ENCODE measurements at regions not wholly inside any gene's neighbourhood (a gene's known extent, or its start where the extent isn't known, plus 50 kb on each side); places are given as distances from the start of the nearest gene placed in this dataset.

DNA sequence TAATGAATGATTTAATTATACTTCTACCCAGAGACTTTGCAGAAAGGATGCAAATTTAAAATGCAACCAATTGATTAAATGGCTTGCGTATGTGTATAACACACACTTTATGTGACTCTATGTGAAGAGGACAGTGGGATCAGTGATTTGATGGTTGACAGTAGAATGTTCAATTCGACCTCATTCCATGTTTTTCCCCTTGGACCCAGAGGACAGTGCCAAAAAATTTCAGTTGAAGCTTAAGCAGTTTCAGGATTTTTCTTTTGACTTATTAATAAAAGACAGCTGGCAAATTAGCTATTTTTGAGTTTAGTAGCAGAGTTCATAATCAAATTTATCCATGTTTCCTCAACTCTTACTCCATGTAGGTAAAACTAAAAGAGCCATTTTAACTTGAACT is 742.4 kb upstream of the NR2F2 start:
- no peak overlapping the region for H3K27ac ChIP-seq
- TF ChIP-seq ZFX (IDR thresholded peaks at IDR 0.05; ENCODE audit: borderline replicate concordance) = no peak
- TF ChIP-seq, protein P1, sequence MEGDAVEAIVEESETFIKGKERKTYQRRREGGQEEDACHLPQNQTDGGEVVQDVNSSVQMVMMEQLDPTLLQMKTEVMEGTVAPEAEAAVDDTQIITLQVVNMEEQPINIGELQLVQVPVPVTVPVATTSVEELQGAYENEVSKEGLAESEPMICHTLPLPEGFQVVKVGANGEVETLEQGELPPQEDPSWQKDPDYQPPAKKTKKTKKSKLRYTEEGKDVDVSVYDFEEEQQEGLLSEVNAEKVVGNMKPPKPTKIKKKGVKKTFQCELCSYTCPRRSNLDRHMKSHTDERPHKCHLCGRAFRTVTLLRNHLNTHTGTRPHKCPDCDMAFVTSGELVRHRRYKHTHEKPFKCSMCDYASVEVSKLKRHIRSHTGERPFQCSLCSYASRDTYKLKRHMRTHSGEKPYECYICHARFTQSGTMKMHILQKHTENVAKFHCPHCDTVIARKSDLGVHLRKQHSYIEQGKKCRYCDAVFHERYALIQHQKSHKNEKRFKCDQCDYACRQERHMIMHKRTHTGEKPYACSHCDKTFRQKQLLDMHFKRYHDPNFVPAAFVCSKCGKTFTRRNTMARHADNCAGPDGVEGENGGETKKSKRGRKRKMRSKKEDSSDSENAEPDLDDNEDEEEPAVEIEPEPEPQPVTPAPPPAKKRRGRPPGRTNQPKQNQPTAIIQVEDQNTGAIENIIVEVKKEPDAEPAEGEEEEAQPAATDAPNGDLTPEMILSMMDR (IDR thresholded peaks at IDR 0.05) = no peak

DNA sequence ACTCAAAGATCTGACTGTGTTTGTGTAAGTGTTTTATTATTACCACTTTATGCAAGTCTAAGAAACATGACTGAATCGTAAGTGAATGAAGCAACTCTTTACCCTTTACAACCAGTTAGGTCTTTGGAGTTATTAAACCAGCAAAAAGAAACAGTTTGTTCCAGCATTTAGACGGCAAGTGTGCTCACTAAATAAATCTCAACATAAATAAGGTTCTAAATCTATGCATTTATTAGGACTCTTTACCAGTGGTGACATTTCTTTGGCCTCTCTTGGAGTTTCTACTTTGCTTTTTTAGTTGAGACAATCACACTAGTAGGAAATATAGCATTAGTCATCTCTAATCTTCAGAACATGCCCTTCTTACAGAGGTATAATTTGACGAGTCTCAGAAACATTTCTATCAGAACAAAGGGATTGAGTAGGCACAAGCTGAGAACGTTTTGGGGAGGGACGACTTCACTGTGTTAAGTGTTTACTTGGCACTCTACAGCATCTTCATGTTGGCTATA is 739.9 kb upstream of the NR2F2 start:
- TF ChIP-seq, protein P1 (IDR thresholded peaks at IDR 0.05) = no peak
- TF ChIP-seq ZFX (IDR thresholded peaks at IDR 0.05; ENCODE audit: borderline replicate concordance) = no peak

DNA sequence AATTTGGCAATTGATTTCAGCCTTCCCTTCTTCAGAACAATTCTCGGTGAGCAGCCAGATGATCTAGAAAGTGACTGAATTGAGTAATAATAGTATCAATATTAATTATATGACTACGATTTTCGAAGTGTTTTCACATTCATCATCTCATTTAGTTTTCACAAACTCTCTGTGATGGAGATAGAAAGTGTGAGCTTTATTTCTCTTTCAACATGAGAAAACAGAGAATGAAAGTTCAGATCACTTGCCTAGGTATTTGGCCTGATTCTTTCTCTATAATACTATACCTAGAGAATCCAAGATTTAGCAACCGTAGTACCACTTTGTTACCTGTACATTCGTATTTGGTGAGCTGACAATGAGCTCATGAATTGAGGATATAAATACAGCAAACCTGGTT is 739.2 kb upstream of the NR2F2 start:
- TF ChIP-seq, protein P1 (IDR thresholded peaks at IDR 0.05) = no peak
- TF ChIP-seq ZFX (IDR thresholded peaks at IDR 0.05; ENCODE audit: borderline replicate concordance) = no peak
- H3K27ac ChIP-seq = no peak overlapping the region

More for the DNA sequence above, 739.9 kb upstream of the NR2F2 start:
- no peak overlapping the region for H3K27ac ChIP-seq

DNA sequence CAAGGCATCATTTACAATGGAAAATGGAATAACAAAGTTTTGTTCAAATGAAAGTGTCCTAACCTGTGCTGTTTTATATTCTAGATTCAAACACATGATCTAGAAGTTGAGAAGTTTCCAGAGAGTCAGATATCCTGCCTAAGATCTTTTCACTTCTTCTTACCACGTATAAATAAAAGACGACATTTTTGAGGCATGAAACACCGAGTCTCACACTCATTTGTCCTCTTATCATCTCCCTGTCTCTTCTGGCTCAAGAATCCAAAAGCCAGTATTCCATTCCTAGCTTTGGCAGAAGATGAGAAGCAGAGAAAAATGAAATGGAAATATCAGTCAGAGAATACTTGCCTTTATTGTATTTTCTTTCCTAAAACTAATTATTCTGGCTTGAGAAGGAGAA is 738.6 kb upstream of the NR2F2 start:
- no peak for TF ChIP-seq ZFX (IDR thresholded peaks at IDR 0.05; ENCODE audit: borderline replicate concordance)
- TF ChIP-seq, protein P1 (IDR thresholded peaks at IDR 0.05) = no peak
- H3K27ac ChIP-seq = no peak overlapping the region

DNA sequence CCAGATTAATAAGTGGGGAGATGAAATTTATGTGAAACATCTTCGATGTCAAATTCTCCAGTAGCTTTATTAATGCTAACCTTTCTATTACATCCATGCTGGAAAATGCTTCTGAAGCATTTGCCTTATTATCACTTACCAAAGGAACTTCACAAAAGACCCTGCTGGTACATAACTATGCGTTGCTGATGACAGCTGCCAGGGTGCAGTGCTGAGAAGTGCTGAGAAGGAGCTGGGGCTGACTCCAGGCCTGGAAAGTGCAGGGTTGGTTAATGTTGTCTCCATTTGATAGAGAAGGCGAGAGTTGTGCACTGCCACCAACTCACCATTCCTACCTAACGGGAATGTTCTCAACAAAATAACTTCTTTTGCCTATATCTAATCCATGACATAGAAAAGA is 736.0 kb upstream of the NR2F2 start:
- no peak for TF ChIP-seq ZFX (IDR thresholded peaks at IDR 0.05; ENCODE audit: borderline replicate concordance)
- TF ChIP-seq, protein P1 (IDR thresholded peaks at IDR 0.05) = no peak
- H3K27ac ChIP-seq = no peak overlapping the region

DNA sequence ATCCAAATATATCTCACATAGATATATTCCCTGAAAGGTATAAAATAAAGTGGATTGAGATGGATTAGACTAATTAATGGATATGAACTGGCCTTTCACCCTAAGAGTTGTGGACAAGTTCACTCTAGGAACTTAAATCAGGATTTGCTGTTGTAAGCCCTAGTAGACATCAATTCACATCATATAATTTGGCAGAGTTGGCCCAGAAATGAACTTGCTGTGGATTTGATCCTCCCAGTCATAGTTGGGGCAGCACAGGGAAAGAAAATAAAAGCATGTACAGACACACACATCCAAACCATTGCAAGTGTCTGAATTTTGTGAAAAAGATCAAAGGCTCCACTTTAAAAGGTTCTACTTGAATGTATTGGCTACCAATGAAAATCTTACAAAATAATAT is 734.7 kb upstream of the NR2F2 start:
- H3K27ac ChIP-seq = no peak overlapping the region
- TF ChIP-seq, protein P1 (IDR thresholded peaks at IDR 0.05) = no peak
- TF ChIP-seq ZFX (IDR thresholded peaks at IDR 0.05; ENCODE audit: borderline replicate concordance) = no peak

DNA sequence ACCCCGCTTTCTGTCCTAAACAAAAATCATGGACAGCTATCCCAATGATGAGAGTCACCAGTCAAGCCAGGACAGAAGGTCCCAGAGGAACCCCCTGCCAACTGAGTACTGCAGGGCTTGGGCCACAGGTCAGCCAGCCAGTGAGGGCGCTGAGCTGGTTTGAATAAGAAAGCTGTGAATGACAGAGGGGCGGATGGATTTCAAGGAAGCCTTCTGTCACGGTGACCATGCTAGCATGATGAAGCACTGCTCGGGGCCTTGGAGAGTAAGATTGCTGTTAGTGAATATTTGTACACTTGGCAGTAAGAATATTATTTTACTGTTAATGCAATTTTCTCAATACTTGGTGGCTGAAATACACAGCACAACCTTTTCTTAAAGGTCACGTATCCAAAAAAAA is 734.0 kb upstream of the NR2F2 start:
- TF ChIP-seq, protein P1 (IDR thresholded peaks at IDR 0.05) = no peak
- H3K27ac ChIP-seq = no peak overlapping the region

Measured in 22Rv1 (cell line).